Heart right ventricle (tissue), 16 donors: ENCODE measurements at regions not wholly inside any gene's neighbourhood (a gene's known extent, or its start where the extent isn't known, plus 50 kb on each side); places are given as distances from the start of the nearest gene placed in this dataset.

Experiments
- ATAC-seq, 8 donors: fragments of 200-7000 bp; cut with Tn5 transposase; one replicate each; pipeline ENCODE4 v1.9.1; 2020; ENCODE audit warnings: mild to moderate bottlenecking in 8 of 8, moderate library complexity in 8 of 8, moderate number of reproducible peaks in 1 of 8
- DNase-seq, 2 donors: peaks; one replicate each; pipeline ENCODE4 v3.0.0-alpha.2; 2020
- H3K27ac ChIP-seq, 10 donors: fragments of 200-600 bp; sonication (generic) in 2 of 10; one replicate each; pipeline versions ENCODE4 v1.5.0 to v1.8.0; 2020 to 2022; ENCODE audit warnings: mild to moderate bottlenecking in 3 of 10
- H3K27me3 ChIP-seq, 7 donors: fragments of 200-600 bp; one replicate each; pipeline ENCODE4 v1.8.0; 2021 to 2022; ENCODE audit warnings: mild to moderate bottlenecking in 2 of 7
- H3K36me3 ChIP-seq, 9 donors: fragments of 200-600 bp; sonication (generic) in 1 of 9; one replicate each; pipeline versions ENCODE4 v1.5.0 to v1.8.0; 2020 to 2022; ENCODE audit warnings: mild to moderate bottlenecking in 2 of 9
- H3K4me1 ChIP-seq, 9 donors: fragments of 200-600 bp; sonication (generic) in 1 of 9; one replicate each; pipeline versions ENCODE4 v1.5.0 to v1.8.0; 2020 to 2022; ENCODE audit warnings: mild to moderate bottlenecking in 4 of 9
- H3K4me3 ChIP-seq, 10 donors: fragments of 200-600 bp; sonication (generic) in 2 of 10; one replicate each; pipeline versions ENCODE4 v1.5.0 to v1.8.0; 2020 to 2022; ENCODE audit warnings: mild to moderate bottlenecking in 7 of 10, moderate library complexity in 2 of 10
- H3K9me3 ChIP-seq, 11 donors: fragments of 200-600 bp in 10 of 11; sonication (generic) in 2 of 11; one replicate each; pipeline versions ENCODE4 v1.5.0 to v1.8.0; 2013 to 2022; ENCODE audit warnings: mild to moderate bottlenecking in 2 of 11, control low read depth in 1 of 11, moderate library complexity in 1 of 11
- CTCF ChIP-seq, 9 donors: fragments of 200-600 bp; sonication (generic) in 2 of 9; IDR thresholded peaks; one replicate each; pipeline versions ENCODE4 v1.5.0 to v1.8.0; 2021 to 2022; ENCODE audit warnings: antibody characterized with exemption in 9 of 9, mild to moderate bottlenecking in 5 of 9, moderate library complexity in 1 of 9
- WGBS, 2 donors: extraction: QIAGEN DNeasy Blood & Tissue Kit; methylation state at CpG; one replicate each; pipeline ENCODE4 v1.1.7; 2013; ENCODE audit warnings: inconsistent platforms in 1 of 2; 5-methylcytosine and 5-hydroxymethylcytosine counted together
- intact Hi-C, 10 donors: fragments of 100-400 bp; cut with DNase I; formaldehyde crosslinking; loops; one replicate each; pipeline versions ENCODE4 v1.11.1 to v1.14.2; 2022
- donor health status: Arrhythmogenic right ventricular cardiomyopathy.
- donor health status: ischemic (EF 13 %, LVEDD 7.1; RV severe dilation, severe dysfunction).
- donor health status: healthy with polysubstance abuse.
- donor health status: DM: no; HTN: yes; CAD: no.
- donor health status: DM: no; HTN: no; CAD: no.
- donor health status: ischemic (EF 25% LVEDD 6.9; RV normal size, moderate dysfunction).
- donor health status: ischemic (EF 25% LVEDD 5.7; RV mildly dilated, moderate dysfunction).
- donor health status: healthy.
- donor health status: DM: yes; HTN: yes; CAD: no.
- donor health status: Ischemic cardiomyopathy.
- donor health status: ischemic (EF 35%, LVEDD 5.7; RV mildly dilated, moderate dysfunction).
- donor health status: nonischemic (EF 11% LVEDD 7.7; RV severe dilation, severe dysfunction).
- donor health status: DM: yes; HTN: yes; CAD: no.
- donor health status: PGD.
- donor health status: ischemic (EF 29% LVEDD 5.4; RV normal size, mild dysfunction).
- donor health status: nonischemic (EF 23%, LVEDD 6.1; RV moderate dilation, normal function).

GRCh38 chr2:200185628-200186000, 120.9 kb upstream of the SPATS2L start:
- Histone ChIP-seq H3K9me3 (peaks cover 0 to 9% (median 0%) of the 10 kb centered on the region in 11 donors), H3K4me1 (no peaks in the 10 kb centered on the region), H3K4me3 (no peak overlapping the region), H3K36me3 (no peaks in the 10 kb centered on the region), H3K27ac (no peak overlapping the region), H3K27me3 (peaks cover 0 to 30% (median 6%) of the 10 kb centered on the region in 7 donors)
- no peak for TF ChIP-seq CTCF (IDR thresholded peaks at IDR 0.05)
- WGBS, 2 donors = 61 to 69% methylated on average over 5 of the region's 5 CpGs
- ATAC-seq (no peak), DNase-seq (no peak)
- intact Hi-C loops = no loop called here

- intact Hi-C loops = no loop called here
- no peak for ATAC-seq
- Histone ChIP-seq H3K9me3 (peaks cover 0 to 9% (median 0%) of the 10 kb centered on the region in 11 donors), H3K27me3 (peaks cover 0 to 30% (median 6%) of the 10 kb centered on the region in 7 donors), H3K27ac (no peak overlapping the region), H3K4me3 (no peak overlapping the region), H3K36me3 (no peaks in the 10 kb centered on the region), H3K4me1 (no peaks in the 10 kb centered on the region)
- DNase-seq = no peak
- no peak for TF ChIP-seq CTCF (IDR thresholded peaks at IDR 0.05)
- WGBS, 2 donors = 63 to 73% methylated on average over 1 of the region's 1 CpG
Observed at GRCh38 chr2:200186002-200186401, 120.5 kb upstream of the SPATS2L start.

GRCh38 chr2:200188876-200189275, 117.6 kb upstream of the SPATS2L start:
- peaks cover 0 to 9% (median 0%) of the 10 kb centered on the region in 11 donors for H3K9me3 ChIP-seq
- WGBS, 2 donors = 81 to 82% methylated on average over 3 of the region's 3 CpGs
- ATAC-seq = no peak
- H3K27ac ChIP-seq = no peak overlapping the region
- H3K4me3 ChIP-seq = no peak overlapping the region
- H3K27me3 ChIP-seq = peaks cover 0 to 25% (median 6%) of the 10 kb centered on the region in 7 donors
- no peaks in the 10 kb centered on the region for H3K4me1 ChIP-seq
- intact Hi-C loops = no loop called here
- DNase-seq = no peak
- no peaks in the 10 kb centered on the region for H3K36me3 ChIP-seq
- no peak for TF ChIP-seq CTCF (IDR thresholded peaks at IDR 0.05)

GRCh38 chr2:200189964-200190363, 116.5 kb upstream of the SPATS2L start:
- H3K27ac ChIP-seq = no peak overlapping the region
- H3K9me3 ChIP-seq = peaks cover 0 to 9% (median 0%) of the 10 kb centered on the region in 11 donors
- H3K27me3 ChIP-seq = peaks cover 0 to 15% (median 3%) of the 10 kb centered on the region in 7 donors
- DNase-seq (no peak), ATAC-seq (no peak)
- H3K4me3 ChIP-seq = no peak overlapping the region
- 54 to 58% methylated on average over 2 of the region's 2 CpGs for WGBS, 2 donors
- TF ChIP-seq CTCF (IDR thresholded peaks at IDR 0.05) = no peak
- intact Hi-C loops = no loop called here
- H3K4me1 ChIP-seq = no peaks in the 10 kb centered on the region
- no peaks in the 10 kb centered on the region for H3K36me3 ChIP-seq
